ENCODE measurements at regions not wholly inside any gene's neighbourhood (a gene's known extent, or its start where the extent isn't known, plus 50 kb on each side); places are given as distances from the start of the nearest gene placed in this dataset.

- TF ChIP-seq, protein P1, sequence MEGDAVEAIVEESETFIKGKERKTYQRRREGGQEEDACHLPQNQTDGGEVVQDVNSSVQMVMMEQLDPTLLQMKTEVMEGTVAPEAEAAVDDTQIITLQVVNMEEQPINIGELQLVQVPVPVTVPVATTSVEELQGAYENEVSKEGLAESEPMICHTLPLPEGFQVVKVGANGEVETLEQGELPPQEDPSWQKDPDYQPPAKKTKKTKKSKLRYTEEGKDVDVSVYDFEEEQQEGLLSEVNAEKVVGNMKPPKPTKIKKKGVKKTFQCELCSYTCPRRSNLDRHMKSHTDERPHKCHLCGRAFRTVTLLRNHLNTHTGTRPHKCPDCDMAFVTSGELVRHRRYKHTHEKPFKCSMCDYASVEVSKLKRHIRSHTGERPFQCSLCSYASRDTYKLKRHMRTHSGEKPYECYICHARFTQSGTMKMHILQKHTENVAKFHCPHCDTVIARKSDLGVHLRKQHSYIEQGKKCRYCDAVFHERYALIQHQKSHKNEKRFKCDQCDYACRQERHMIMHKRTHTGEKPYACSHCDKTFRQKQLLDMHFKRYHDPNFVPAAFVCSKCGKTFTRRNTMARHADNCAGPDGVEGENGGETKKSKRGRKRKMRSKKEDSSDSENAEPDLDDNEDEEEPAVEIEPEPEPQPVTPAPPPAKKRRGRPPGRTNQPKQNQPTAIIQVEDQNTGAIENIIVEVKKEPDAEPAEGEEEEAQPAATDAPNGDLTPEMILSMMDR (IDR thresholded peaks at IDR 0.05): no peak
- no peak for TF ChIP-seq EZH2phosphoT487 (IDR thresholded peaks at IDR 0.05)
- TF ChIP-seq EZH2 (IDR thresholded peaks at IDR 0.05): no peak
Measured at GRCh38 chr2:13536941-13537340, 820.2 kb downstream of the TRIB2 start.
